GM19025 (cell line): ENCODE measurements at regions not wholly inside any gene's neighbourhood (a gene's known extent, or its start where the extent isn't known, plus 50 kb on each side); places are given as distances from the start of the nearest gene placed in this dataset.

Experiments
- ATAC-seq: cut with Tn5 transposase; IDR thresholded peaks from one replicate; pipeline ENCODE4 v1.9.1; 2021; ENCODE audit warnings: mild to moderate bottlenecking, low read depth, moderate library complexity; ENCODE audit not compliant: unreplicated experiment

GRCh38 chr16:9443864-9444263 is 352.4 kb downstream of the HAPSTR1 start:
- no peak for ATAC-seq

GRCh38 chr16:9446471-9447194 is 355.2 kb downstream of the HAPSTR1 start:
- no peak for ATAC-seq

- no peak for ATAC-seq
These were observed 355.7 kb downstream of the HAPSTR1 start for GRCh38 chr16:9447195-9447551.

- ATAC-seq: no peak
These were observed 356.3 kb downstream of the HAPSTR1 start for GRCh38 chr16:9447699-9448098.

- no peak for ATAC-seq
These were observed 358.2 kb downstream of the HAPSTR1 start for GRCh38 chr16:9449597-9449996.

- ATAC-seq: no peak
These were observed 365.8 kb downstream of the HAPSTR1 start for GRCh38 chr16:9457215-9457614.

GRCh38 chr16:9458816-9459215 is 367.4 kb downstream of the HAPSTR1 start:
- ATAC-seq: no peak

GRCh38 chr16:9462984-9463383 is 371.5 kb downstream of the HAPSTR1 start:
- no peak for ATAC-seq

- ATAC-seq: no peak
These were observed 372.0 kb downstream of the HAPSTR1 start for GRCh38 chr16:9463461-9463860.

GRCh38 chr16:9465161-9465560 is 373.7 kb downstream of the HAPSTR1 start:
- ATAC-seq: no peak

GRCh38 chr16:9469512-9469911 is 378.1 kb downstream of the HAPSTR1 start:
- no peak for ATAC-seq

GRCh38 chr16:9476744-9477143 is 385.3 kb downstream of the HAPSTR1 start:
- no peak for ATAC-seq

- no peak for ATAC-seq
These were observed 387.6 kb downstream of the HAPSTR1 start for GRCh38 chr16:9479008-9479407.

- no peak for ATAC-seq
These were observed 389.1 kb downstream of the HAPSTR1 start for GRCh38 chr16:9480503-9480902.

GRCh38 chr16:9481747-9482730 is 390.6 kb downstream of the HAPSTR1 start:
- ATAC-seq: no peak

GRCh38 chr16:9484426-9484825 is 393.0 kb downstream of the HAPSTR1 start:
- ATAC-seq: no peak

- no peak for ATAC-seq
These were observed 393.4 kb downstream of the HAPSTR1 start for GRCh38 chr16:9484881-9485280.

GRCh38 chr16:9489835-9490467 is 398.5 kb downstream of the HAPSTR1 start:
- no peak for ATAC-seq

- no peak for ATAC-seq
These were observed 404.4 kb downstream of the HAPSTR1 start for GRCh38 chr16:9495824-9496223.

- no peak for ATAC-seq
These were observed 406.3 kb downstream of the HAPSTR1 start for GRCh38 chr16:9497750-9498149.

- ATAC-seq: no peak
These were observed 408.6 kb downstream of the HAPSTR1 start for GRCh38 chr16:9499941-9500593.
